GM19463 (cell line): ENCODE measurements at regions not wholly inside any gene's neighbourhood (a gene's known extent, or its start where the extent isn't known, plus 50 kb on each side); places are given as distances from the start of the nearest gene placed in this dataset.
"Not testable (repeated sequence)": the region's sequence is repeated elsewhere in the genome, so short reads cannot be mapped to it uniquely, and the experiment has no call there.

Source experiments
- ATAC-seq: cut with Tn5 transposase; IDR thresholded peaks from one replicate; pipeline ENCODE4 v1.9.1; 2021; ENCODE audit warnings: mild to moderate bottlenecking, moderate library complexity; ENCODE audit not compliant: unreplicated experiment

DNA sequence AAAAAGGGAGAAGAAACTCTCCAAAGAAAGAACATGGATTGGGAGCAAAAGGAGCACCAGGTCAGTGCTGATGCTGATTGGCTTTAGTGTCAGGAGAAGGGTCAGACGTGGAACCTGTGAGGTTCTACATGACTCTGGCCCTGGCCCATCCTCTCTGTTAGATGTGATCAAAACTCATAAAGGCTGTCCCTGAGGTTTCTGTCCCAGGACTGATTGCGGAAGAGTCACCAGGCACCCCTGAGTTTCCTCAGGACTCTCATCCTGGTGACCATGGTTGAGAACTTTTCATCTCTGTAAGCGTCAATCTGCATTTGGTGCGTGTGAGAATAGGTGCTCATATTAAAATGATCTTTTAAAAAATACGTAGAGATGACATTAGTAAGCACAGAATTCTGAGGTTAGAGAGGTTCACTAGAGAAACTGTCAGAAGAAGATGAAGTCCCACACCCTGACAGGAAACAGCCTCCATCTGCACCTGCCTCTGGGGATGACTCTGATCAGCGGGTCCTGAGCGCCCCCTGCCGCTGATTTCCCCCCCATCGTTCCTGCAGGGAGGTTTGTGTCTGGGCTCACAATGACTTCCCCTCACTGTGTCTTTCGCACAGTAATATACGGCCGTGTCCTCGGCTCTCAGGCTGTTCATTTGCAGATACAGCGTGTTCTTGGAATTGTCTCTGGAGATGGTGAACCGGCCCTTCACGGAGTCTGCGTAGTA lies 741.8 kb downstream of the TMEM121 start:
- no peak for ATAC-seq

DNA sequence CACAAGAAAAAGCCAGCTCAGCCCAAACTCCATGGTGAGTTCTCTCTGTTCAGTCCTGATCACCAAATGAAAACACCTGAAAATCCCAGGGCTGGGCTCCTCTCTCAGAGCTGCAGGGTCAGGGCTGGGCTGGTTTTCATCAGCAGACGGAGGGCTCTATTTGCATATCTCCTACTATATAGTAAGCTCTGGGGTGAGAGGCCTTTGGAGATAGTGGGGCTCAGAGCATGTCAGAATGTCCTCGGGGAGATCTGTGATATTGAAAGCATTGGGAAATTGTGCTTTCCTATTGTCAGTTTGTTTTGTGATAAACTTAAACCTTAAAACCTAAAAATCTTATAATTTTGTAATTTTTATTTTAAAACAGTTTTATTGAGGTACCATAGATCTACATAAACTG lies 742.6 kb downstream of the TMEM121 start:
- ATAC-seq, result no peak

DNA sequence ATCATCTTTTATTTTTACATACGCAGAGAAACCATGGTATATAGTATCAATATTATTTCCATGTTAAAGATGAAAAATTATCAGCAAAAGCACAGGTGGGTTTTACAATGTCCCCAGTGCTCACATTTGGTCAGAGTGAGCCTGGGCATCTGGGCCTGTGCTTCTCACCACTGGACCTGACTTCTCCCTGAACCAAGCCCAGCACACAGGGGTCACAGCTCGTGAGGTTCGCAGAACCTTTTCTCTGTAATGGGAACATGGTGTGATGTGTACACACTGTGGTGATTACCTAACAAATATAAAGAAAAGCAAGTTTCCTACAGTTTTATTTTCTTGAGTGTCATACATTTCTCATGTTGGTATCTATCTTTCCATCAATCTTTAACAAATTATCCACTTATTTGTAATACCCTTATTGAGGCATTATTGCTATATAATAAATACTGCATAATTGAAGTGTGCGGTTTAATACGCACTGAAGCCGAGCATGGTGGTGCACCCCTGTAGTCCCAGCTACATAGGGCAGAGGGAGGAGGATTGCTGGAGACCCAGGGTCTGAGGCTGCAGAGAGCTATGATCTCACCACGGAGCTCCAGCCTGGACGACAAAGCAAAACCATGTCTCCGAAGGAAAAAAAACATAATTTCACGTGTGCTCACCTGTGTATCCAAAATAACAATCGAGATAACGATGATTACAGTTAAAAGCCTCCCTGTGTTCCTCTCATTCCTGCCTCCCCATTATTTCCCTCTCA lies 743.2 kb downstream of the TMEM121 start:
- ATAC-seq, result no peak

GRCh38 chr14:106270476-106271121 lies 744.2 kb downstream of the TMEM121 start:
- not testable (repeated sequence) for ATAC-seq

DNA sequence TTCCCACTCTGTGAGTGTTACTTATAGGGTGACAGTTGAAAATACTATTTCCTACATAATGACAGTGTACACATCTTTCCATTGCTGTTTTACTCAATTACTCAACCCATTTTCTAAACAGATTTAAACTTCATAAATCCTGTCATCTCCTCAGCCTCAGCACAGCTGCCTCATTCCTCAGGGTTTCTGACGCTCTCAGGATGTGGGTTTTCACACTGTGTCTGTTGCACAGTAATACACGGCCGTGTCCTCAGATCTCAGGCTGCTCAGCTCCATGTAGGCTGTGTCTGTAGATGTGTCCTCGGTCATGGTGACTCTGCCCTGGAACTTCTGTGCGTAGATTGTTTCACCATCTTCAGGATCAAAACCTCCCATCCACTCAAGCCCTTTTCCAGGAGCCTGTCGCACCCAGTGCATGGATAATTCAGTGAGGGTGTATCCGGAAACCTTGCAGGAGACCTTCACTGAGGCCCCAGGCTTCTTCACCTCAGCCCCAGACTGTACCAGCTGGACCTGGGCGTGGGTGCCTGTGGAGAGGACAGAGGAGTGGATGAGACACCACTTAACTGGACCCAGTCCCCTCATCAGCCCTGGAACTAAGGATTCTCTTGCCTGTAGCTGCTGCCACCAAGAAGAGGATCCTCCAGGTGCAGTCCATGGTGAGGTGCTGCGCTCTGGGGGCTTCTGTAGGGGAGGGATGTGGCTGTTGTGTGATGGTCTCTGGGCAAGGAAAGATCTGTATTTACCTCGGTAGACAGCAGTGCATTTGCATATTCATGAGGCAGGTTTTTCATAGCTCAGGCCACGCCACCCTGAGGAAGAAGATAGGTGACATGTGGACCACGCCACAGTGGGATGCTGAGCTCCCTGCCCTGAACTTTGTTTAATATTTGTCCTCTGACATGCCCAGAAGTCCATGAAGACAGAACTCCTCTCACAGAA lies 750.2 kb downstream of the TMEM121 start:
- ATAC-seq, result no peak

- ATAC-seq, result no peak
Observed at GRCh38 chr14:106277503-106277902, 751.1 kb downstream of the TMEM121 start.

GRCh38 chr14:106280876-106281275 lies 754.5 kb downstream of the TMEM121 start:
- no peak for ATAC-seq

GRCh38 chr14:106286697-106287290 lies 760.4 kb downstream of the TMEM121 start:
- no peak for ATAC-seq

- no peak for ATAC-seq
Observed at GRCh38 chr14:106287506-106287905, 761.1 kb downstream of the TMEM121 start.

GRCh38 chr14:106291626-106292025 lies 765.2 kb downstream of the TMEM121 start:
- no peak for ATAC-seq

GRCh38 chr14:106294324-106294723 lies 767.9 kb downstream of the TMEM121 start:
- ATAC-seq, result no peak

GRCh38 chr14:106300951-106301510 lies 774.6 kb downstream of the TMEM121 start:
- not testable (repeated sequence) for ATAC-seq

- ATAC-seq, result not testable (repeated sequence)
Observed at GRCh38 chr14:106301609-106302008, 775.2 kb downstream of the TMEM121 start.

- ATAC-seq, result no peak
Observed at GRCh38 chr14:106302661-106303060, 776.3 kb downstream of the TMEM121 start.

- no peak for ATAC-seq
Observed at GRCh38 chr14:106304271-106304670, 777.9 kb downstream of the TMEM121 start.

DNA sequence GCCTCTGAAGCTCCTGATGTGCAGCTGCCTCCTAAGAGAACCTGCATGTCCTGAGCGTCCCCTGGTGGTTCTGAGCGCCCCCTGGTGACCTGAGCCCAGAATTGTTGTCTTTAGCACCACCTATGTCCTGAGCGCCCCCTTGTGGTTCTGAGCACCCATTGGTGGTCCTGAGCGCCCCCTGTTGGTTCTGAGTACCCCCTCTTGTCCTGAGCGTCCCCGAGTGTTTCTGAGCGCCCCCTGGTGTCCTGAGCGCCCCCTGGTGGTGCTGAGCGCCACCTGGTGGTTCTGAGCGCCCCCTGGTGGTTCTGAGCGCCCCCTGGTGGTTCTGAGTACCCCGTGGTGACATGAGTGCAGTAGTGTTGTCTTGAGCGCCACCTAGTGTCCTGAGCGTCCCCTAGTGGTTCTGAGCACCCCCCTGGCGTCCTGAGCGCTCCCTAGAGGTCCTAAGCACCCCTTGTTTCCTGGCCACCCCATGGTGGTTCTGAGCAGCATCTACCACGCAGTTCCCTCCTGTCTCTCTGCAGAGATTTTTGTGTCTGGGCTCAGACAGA lies 782.5 kb downstream of the TMEM121 start:
- peak; percentile 89 for ATAC-seq

DNA sequence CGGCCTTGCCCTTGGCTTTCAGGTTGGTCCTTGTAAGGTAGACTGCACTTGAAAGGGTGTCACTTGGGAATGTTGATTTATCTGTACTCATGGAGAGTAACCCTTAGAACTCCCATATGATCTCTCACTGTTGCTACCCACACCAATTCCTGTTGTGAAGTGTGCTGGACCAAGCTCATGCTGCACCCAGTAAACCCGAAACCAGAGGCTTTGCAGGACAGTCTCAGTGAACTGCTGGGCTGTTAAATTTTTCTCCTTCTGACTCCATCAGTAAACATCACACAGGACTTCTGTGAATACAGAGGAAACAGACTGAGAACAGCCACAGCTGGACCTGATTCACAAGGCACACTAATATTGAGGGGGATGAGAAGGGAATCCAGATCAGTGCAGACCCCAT lies 783.0 kb downstream of the TMEM121 start:
- no peak for ATAC-seq

- no peak for ATAC-seq
Observed at GRCh38 chr14:106315436-106315835, 789.1 kb downstream of the TMEM121 start.

GRCh38 chr14:106317593-106317992 lies 791.2 kb downstream of the TMEM121 start:
- no peak for ATAC-seq

GRCh38 chr14:106318700-106319099 lies 792.3 kb downstream of the TMEM121 start:
- ATAC-seq, result no peak
